HG02943 (cell line): ENCODE measurements at regions not wholly inside any gene's neighbourhood (a gene's known extent, or its start where the extent isn't known, plus 50 kb on each side); places are given as distances from the start of the nearest gene placed in this dataset.

ENCODE experiments used
- ATAC-seq: cut with Tn5 transposase; IDR thresholded peaks from one replicate; pipeline ENCODE4 v1.9.1; 2021; ENCODE audit warnings: mild to moderate bottlenecking, low read depth, moderate library complexity; ENCODE audit not compliant: unreplicated experiment

DNA sequence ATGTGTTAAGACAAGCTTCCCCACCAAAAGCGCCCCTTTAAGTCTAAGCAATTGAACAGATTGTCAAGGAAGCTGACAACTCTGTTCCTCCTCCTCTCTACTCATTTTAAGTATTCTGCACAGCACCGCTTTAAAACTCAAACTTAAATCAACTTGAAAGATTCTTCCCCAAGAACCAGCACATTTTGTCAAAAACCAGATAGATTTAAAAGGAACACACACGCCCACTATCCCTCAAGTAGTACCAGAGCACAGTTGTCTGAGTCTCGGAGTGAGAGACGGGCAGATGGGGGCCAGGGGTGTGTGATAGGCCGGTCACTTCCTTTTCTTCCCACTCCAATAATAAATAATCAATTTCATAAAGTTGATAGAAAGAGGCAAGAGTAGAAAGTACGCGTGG is 67.7 kb upstream of the POU3F3 start:
- no peak for ATAC-seq

DNA sequence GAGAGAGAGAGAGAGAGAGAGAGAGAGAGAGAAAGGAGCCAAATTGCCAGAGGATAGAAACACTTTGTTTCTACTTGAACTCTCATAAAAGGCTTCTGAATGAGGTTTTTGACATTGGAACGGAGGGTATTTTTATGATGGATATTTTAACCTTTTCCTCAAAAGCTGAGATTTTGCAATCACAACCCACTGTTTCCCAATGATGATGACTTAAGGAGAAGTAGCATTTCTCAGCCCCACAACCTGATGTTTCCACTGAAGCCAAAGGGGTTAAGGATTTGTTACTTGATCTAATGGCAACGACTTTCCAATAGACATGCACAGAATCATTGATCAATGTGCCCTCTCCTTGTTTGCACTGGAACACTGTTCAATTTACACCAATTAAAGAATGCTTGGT is 67.1 kb upstream of the POU3F3 start:
- ATAC-seq, result no peak

DNA sequence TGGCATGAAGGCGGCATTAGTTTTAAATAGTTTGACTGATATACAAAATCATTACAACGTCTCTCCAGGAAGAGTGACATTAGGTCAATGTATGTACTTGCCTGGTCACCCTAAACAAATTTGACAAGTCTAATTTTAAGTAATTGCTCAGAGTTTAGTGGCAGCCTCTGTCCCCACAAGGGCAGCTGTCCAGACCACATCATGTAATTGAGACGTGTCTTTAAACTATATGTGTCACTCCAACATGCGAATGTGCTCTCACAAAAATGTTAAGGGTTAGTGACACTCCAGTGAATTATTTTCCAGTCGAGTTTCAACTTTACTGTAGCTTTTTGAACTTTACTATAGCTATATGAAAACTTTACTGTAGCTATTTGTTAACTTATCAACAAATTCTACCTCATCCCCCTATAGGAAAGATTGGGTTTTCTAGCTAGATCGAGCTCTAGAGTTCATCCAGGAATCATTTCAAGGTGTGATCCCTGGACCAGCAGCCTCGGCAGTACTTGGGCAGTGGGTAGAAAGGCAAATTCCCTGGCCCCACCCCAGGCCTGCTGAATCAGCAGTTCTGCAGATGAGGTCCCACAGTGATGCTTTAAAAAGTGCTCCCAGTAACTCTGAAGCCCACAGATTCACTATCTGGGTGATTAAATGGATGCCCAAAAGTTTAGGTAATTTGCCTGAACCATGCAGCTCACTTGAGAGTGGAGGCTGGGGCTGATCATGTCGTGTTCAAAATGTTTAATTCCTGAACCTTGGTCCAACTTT is 66.4 kb upstream of the POU3F3 start:
- ATAC-seq, result no peak

DNA sequence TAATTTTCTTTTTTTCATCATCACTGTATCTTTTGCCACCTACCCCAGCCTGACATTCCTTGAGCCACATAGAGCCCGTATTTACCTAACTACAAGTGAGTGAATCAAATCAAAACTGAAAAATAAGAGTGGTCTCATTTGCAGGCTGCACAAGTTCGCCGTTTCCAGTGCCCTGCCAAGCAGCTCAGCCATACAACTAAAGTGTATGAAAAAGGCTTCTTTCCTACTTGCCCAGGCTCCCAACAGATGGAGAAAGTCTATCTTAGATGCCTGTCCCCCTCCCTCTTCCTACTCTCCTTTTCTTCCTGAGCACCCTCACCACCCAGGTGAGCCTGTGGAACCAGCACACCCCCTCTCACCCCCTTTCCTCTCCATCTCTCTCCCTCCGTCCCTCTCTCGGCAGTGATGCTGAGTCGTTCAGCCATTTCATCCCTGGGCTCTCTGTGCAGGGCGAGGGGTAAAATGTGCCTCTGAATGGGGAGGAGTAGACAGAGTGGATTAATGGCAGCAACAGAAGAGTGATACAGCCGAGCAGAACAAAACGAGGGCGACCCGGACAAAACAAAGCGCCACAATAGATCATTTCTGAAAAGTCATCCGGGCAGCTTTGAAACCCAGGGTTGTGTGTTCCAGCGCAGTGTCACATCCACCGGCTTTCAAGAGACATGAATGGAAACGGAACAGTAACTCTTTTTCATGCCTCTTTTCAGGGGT is 65.0 kb upstream of the POU3F3 start:
- ATAC-seq, result no peak

DNA sequence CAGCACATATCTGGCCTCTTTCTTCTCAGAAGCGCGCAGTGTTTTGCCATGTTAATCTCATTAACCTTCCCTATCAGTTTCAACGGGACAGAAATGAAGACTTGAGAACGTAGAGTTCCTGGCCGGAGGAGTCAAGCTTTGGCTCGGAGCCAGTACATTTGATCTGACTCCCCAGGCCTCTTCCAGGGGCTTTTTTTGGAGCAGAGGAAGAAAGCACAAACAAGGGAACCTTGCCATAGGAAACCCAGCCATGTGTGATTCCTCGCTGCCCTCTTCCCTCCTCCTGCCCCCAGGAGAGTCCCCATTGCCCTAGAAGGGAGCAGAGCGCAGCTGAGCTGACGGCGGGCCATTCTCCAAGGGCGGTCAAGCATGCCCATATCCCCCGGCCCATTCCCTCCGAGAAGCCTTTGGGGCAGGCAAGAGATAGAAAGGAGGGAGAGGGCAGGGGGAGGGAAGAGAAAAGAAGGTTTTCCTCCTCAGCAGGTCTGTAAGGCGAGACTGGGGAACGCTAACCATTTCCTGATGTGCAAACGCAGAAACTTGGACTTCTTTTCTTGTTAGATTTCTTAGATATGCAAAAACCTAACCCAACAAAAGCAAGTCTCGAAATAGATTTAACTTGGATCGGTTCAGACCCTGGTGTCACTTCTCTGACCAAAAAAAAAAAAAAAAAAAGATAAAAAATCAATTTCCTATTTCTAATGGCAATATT is 63.7 kb upstream of the POU3F3 start:
- ATAC-seq, result no peak

DNA sequence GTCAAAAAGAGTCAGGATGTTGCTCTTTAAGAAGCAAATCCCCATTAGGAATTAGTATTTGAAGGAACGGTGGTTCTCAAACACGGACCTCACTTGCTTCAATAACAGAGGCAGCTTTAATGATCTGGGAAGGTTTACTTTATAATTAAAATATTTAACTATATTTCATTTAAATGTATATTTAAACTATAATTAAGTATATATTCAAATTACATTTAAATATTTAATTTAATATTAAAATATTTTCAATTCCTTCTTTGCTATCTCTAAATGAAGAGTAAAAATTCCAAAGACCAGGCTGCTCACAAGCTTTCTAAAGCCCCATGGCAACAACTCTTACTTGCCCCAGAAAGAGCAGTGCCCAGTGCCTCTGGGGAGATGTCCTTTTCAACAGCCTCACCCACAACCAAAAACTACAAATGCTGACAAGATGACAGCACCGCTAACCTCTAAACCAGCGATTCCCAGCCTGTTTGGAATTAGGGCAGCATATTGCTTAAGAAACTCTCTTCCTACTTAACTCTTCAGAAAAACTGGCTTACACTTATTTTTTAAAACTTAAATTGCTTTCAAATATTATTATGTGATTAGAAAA is 62.9 kb upstream of the POU3F3 start:
- no peak for ATAC-seq

DNA sequence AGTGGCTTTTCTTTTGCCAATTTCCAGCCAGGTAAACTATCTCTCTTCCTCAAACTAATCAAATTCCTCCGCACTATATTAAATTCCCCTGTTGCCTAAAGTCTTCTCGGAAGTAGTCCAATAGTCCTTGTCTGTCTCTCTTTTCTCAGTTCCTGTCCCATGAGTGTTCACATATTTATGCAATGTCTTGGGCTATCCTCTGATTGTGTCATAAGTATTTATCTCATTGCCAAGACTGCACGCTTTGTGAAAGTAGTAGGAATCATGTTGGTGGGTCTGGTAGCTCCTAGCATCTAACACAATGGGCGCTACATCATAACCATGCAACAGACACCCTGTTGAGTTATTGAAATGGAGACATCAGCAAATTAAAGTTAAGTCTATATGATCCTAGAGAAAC is 59.9 kb upstream of the POU3F3 start:
- ATAC-seq, result no peak

DNA sequence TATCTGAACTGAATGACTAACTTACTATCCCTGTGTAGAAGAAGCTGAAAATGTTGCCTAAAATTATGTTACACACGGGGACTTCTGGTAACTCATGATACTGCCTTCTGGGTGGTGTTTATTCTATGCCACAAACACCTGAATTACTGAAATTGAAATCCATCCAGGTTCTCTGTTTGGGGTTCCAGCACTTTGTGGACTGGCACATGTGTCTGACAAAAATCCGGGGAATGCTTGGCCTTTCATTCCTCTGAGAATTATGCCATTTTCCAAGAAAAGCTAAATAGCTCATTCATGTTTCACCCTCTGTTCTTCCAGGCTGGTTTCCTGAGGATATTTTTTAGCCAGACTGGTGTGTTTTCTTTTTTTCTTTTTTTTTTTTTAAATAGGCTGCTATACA is 59.5 kb upstream of the POU3F3 start:
- ATAC-seq, result no peak
